ENCODE measurements at regions not wholly inside any gene's neighbourhood (a gene's known extent, or its start where the extent isn't known, plus 50 kb on each side); places are given as distances from the start of the nearest gene placed in this dataset.

GRCh38 chr5:74093561-74093960 lies 467.6 kb downstream of the ARHGEF28 start:
- no peak for FAIRE-seq
- Histone ChIP-seq H3K36me3 (ENCODE audit: control insufficient read depth, insufficient read depth, low read length) (no peaks in the 10 kb centered on the region), H3K27me3 (ENCODE audit: control insufficient read depth, insufficient read depth, low read length) (no peaks in the 10 kb centered on the region), H3K4me3 (ENCODE audit: low read depth, low read length) (no peak overlapping the region)
- no peak for DNase-seq (ENCODE audit: low read depth)
- no peak for TF ChIP-seq CTCF (IDR thresholded peaks at IDR 0.05; ENCODE audit: insufficient read depth, low read length, severe bottlenecking)

- TF ChIP-seq CTCF (IDR thresholded peaks at IDR 0.05; ENCODE audit: insufficient read depth, low read length, severe bottlenecking), result no peak
- no peaks in the 10 kb centered on the region for H3K27me3 ChIP-seq (ENCODE audit: control insufficient read depth, insufficient read depth, low read length)
- FAIRE-seq, result no peak
- no peaks in the 10 kb centered on the region for H3K36me3 ChIP-seq (ENCODE audit: control insufficient read depth, insufficient read depth, low read length)
- H3K4me3 ChIP-seq (ENCODE audit: low read depth, low read length), result no peak overlapping the region
- DNase-seq (ENCODE audit: low read depth), result no peak
These were observed 466.8 kb downstream of the ARHGEF28 start for GRCh38 chr5:74092766-74093165.

- Histone ChIP-seq H3K36me3 (ENCODE audit: control insufficient read depth, insufficient read depth, low read length) (no peaks in the 10 kb centered on the region), H3K27me3 (ENCODE audit: control insufficient read depth, insufficient read depth, low read length) (no peaks in the 10 kb centered on the region), H3K4me3 (ENCODE audit: low read depth, low read length) (no peak overlapping the region)
- FAIRE-seq (no peak), DNase-seq (ENCODE audit: low read depth) (no peak)
- TF ChIP-seq CTCF (IDR thresholded peaks at IDR 0.05; ENCODE audit: insufficient read depth, low read length, severe bottlenecking), result no peak
These were observed 459.8 kb downstream of the ARHGEF28 start for GRCh38 chr5:74085782-74086181.

GRCh38 chr5:74085186-74085585 lies 459.2 kb downstream of the ARHGEF28 start:
- Histone ChIP-seq H3K36me3 (ENCODE audit: control insufficient read depth, insufficient read depth, low read length) (no peaks in the 10 kb centered on the region), H3K4me3 (ENCODE audit: low read depth, low read length) (no peak overlapping the region), H3K27me3 (ENCODE audit: control insufficient read depth, insufficient read depth, low read length) (no peaks in the 10 kb centered on the region)
- no peak for TF ChIP-seq CTCF (IDR thresholded peaks at IDR 0.05; ENCODE audit: insufficient read depth, low read length, severe bottlenecking)
- FAIRE-seq (no peak), DNase-seq (ENCODE audit: low read depth) (no peak)

- FAIRE-seq (no peak), DNase-seq (ENCODE audit: low read depth) (no peak)
- TF ChIP-seq CTCF (IDR thresholded peaks at IDR 0.05; ENCODE audit: insufficient read depth, low read length, severe bottlenecking), result no peak
- Histone ChIP-seq H3K4me3 (ENCODE audit: low read depth, low read length) (no peak overlapping the region), H3K27me3 (ENCODE audit: control insufficient read depth, insufficient read depth, low read length) (no peaks in the 10 kb centered on the region), H3K36me3 (ENCODE audit: control insufficient read depth, insufficient read depth, low read length) (no peaks in the 10 kb centered on the region)
These were observed 457.2 kb downstream of the ARHGEF28 start for GRCh38 chr5:74083096-74083791.

- no peak for FAIRE-seq
- H3K4me3 ChIP-seq (ENCODE audit: low read depth, low read length), result no peak overlapping the region
These were observed 456.6 kb downstream of the ARHGEF28 start for GRCh38 chr5:74082512-74083055.

More at GRCh38 chr5:74082512-74083055, 456.6 kb downstream of the ARHGEF28 start:
- TF ChIP-seq CTCF (IDR thresholded peaks at IDR 0.05; ENCODE audit: insufficient read depth, low read length, severe bottlenecking), result no peak
- DNase-seq (ENCODE audit: low read depth), result no peak
- no peaks in the 10 kb centered on the region for H3K36me3 ChIP-seq (ENCODE audit: control insufficient read depth, insufficient read depth, low read length)
- H3K27me3 ChIP-seq (ENCODE audit: control insufficient read depth, insufficient read depth, low read length), result no peaks in the 10 kb centered on the region

All from bronchial epithelial cell (primary cell).